HG03159 (cell line): ENCODE measurements at regions not wholly inside any gene's neighbourhood (a gene's known extent, or its start where the extent isn't known, plus 50 kb on each side); places are given as distances from the start of the nearest gene placed in this dataset.
A peak's percentile ranks its signal among the peaks of the same experiment; 100 is the strongest.

Experiments used
- ATAC-seq: cut with Tn5 transposase; IDR thresholded peaks from one replicate; pipeline ENCODE4 v1.9.1; 2021; ENCODE audit warnings: mild to moderate bottlenecking, moderate library complexity; ENCODE audit not compliant: unreplicated experiment

DNA sequence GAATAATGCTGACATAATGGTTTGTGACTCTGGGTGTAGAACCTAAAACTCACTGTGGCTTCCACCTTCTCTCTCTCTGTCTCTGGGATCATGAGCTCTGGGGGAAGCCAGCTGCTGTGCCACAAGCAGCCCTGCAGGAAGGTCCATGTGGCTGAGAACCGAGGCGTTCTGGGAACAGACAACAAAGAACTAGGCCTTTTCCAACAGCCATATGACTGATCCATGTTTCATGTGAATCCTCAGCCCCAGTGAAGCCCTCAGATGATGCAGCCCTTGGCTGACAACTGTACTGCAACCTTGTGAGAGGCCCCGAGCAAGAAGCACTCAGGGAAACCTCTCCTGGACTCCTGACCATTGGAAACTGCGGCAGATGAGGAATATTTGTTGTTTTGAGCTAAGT is 56.6 kb downstream of the HLA-G start:
- no peak for ATAC-seq

DNA sequence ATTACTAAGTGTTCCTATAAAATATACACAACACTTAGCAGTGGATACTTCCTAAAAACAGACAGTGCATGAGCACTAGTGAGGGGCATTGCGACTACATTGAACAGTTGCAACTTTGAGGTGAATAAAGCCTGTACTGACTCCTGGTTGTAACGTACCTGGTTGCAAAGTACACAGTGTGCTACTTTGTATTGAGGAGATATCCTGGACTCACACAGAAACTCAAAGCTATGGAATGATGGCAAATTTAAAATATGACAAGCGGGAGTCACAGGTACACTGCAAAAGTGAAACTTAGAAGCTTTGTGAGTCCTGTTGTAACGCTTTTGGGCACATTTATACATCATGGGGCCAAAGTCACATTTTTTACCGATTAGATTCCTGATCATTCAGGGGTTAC is 55.6 kb upstream of the HLA-A start:
- no peak for ATAC-seq

DNA sequence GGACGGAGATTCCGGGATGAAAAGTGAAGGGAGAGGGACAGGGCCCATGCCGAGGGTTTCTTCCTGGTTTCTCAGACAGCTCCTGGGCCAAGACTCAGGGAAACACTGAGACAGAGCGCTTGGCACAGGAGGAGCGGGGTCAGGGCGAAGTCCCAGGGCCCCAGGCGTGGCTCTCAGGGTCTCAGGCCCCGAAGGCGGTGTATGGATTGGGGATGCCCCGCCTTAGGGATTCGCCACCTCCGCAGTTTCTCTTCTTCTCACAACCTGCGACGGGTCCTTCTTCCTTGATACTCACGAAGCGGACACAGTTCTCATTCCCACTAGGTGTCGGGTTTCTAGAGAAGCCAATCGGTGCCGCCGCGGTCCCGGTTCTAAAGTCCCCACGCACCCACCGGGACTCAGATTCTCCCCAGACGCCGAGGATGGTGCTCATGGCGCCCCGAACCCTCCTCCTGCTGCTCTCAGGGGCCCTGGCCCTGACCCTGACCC is 55.0 kb upstream of the HLA-A start:
- peak; percentile 25 for ATAC-seq

DNA sequence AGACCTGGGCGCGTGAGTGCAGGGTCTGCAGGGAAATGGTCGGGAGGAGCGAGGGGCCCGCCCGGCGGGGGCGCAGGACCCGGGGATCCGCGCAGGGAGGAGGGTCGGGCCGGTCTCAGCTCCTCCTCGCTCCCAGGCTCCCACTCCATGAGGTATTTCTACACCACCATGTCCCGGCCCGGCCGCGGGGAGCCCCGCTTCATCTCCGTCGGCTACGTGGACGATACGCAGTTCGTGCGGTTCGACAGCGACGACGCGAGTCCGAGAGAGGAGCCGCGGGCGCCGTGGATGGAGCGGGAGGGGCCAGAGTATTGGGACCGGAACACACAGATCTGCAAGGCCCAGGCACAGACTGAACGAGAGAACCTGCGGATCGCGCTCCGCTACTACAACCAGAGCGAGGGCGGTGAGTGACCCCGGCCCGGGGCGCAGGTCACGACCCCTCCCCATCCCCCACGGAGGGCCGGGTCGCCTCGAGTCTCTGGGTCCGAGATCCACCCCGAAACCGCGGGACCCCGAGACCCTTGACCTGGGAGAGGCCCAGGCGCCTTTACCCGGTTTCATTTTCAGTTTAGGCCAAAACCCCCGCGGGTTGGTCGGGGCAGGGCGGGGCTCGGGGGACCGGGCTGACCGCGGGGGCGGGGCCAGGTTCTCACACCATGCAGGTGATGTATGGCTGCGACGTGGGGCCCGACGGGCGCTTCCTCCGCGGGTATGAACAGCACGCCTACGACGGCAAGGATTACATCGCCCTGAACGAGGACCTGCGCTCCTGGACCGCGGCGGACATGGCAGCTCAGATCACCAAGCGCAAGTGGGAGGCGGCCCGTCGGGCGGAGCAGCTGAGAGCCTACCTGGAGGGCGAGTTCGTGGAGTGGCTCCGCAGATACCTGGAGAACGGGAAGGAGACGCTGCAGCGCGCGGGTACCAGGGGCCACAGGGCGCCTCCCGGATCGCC is 54.2 kb upstream of the HLA-A start:
- peak; percentile 67 for ATAC-seq
